ENCODE measurements at regions not wholly inside any gene's neighbourhood (a gene's known extent, or its start where the extent isn't known, plus 50 kb on each side); places are given as distances from the start of the nearest gene placed in this dataset.

GRCh38 chr15:69743091-69743490, 290.5 kb downstream of the RPLP1 start:
- H3K36me3 ChIP-seq: no peaks in the 10 kb centered on the region
- H3K27me3 ChIP-seq: no peaks in the 10 kb centered on the region
- no peak overlapping the region for H3K27ac ChIP-seq
- no peaks in the 10 kb centered on the region for H3K9me3 ChIP-seq
- H3K4me3 ChIP-seq: no peak overlapping the region
- intact Hi-C loops (cut with DNase I): no loop called here
- no peak for TF ChIP-seq POLR2AphosphoS5 (IDR thresholded peaks at IDR 0.05; ENCODE audit: insufficient read depth in 1 of 2, low read depth in 1 of 2)
- peaks cover 8% of the 10 kb centered on the region for H3K4me1 ChIP-seq
- DNase-seq (ENCODE audit: extremely low spot score in 2 of 2): no peak

GRCh38 chr15:69744391-69745162, 292.0 kb downstream of the RPLP1 start:
- H3K4me1 ChIP-seq: peaks cover 8% of the 10 kb centered on the region
- intact Hi-C loops (cut with DNase I): loop anchor here (5.0 kb wide), 1 partner anchor 583 kb away; no protein-coding TSS in a partner anchor
- no peaks in the 10 kb centered on the region for H3K27me3 ChIP-seq
- no peaks in the 10 kb centered on the region for H3K9me3 ChIP-seq
- TF ChIP-seq CTCF (IDR thresholded peaks at IDR 0.05) (no peak), POLR2AphosphoS5 (IDR thresholded peaks at IDR 0.05; ENCODE audit: insufficient read depth in 1 of 2, low read depth in 1 of 2) (no peak)
- no peak for DNase-seq (ENCODE audit: extremely low spot score in 2 of 2)
- H3K36me3 ChIP-seq: no peaks in the 10 kb centered on the region
- no peak overlapping the region for H3K27ac ChIP-seq
- no peak overlapping the region for H3K4me3 ChIP-seq

GRCh38 chr15:69747193-69747592, 294.6 kb downstream of the RPLP1 start:
- TF ChIP-seq POLR2A (IDR thresholded peaks at IDR 0.05) (no peak), CTCF (IDR thresholded peaks at IDR 0.05) (no peak), POLR2AphosphoS5 (IDR thresholded peaks at IDR 0.05; ENCODE audit: insufficient read depth in 1 of 2, low read depth in 1 of 2) (no peak)
- intact Hi-C loops (cut with DNase I): loop anchor here (5.0 kb wide), 1 partner anchor 580 kb away; no protein-coding TSS in a partner anchor

GRCh38 chr15:69748131-69748530, 295.5 kb downstream of the RPLP1 start:
- intact Hi-C loops (cut with DNase I): loop anchor here (5.0 kb wide), 1 partner anchor 579 kb away; no protein-coding TSS in a partner anchor
- Histone ChIP-seq H3K4me1 (no peaks in the 10 kb centered on the region), H3K36me3 (no peaks in the 10 kb centered on the region), H3K9me3 (no peaks in the 10 kb centered on the region), H3K4me3 (no peak overlapping the region), H3K27ac (no peak overlapping the region), H3K27me3 (no peaks in the 10 kb centered on the region)
- no peak for TF ChIP-seq CTCF (IDR thresholded peaks at IDR 0.05)
- DNase-seq (ENCODE audit: extremely low spot score in 2 of 2): no peak

More at GRCh38 chr15:69747193-69747592, 294.6 kb downstream of the RPLP1 start:
- no peak overlapping the region for H3K27ac ChIP-seq
- no peaks in the 10 kb centered on the region for H3K27me3 ChIP-seq
- no peaks in the 10 kb centered on the region for H3K9me3 ChIP-seq
- no peaks in the 10 kb centered on the region for H3K36me3 ChIP-seq
- H3K4me1 ChIP-seq: peaks cover 8% of the 10 kb centered on the region
- DNase-seq (ENCODE audit: extremely low spot score in 2 of 2): peak; percentile 65 to 85
- H3K4me3 ChIP-seq: no peak overlapping the region

GRCh38 chr15:69748576-69749185, 296.1 kb downstream of the RPLP1 start:
- no peak overlapping the region for H3K27ac ChIP-seq
- no peak for TF ChIP-seq POLR2A (IDR thresholded peaks at IDR 0.05)
- no peaks in the 10 kb centered on the region for H3K9me3 ChIP-seq
- no peaks in the 10 kb centered on the region for H3K4me1 ChIP-seq
- peak; percentile 22 to 58 for DNase-seq (ENCODE audit: extremely low spot score in 2 of 2)
- intact Hi-C loops (cut with DNase I): loop anchor here (5.0 kb wide), 1 partner anchor 579 kb away; no protein-coding TSS in a partner anchor
- H3K4me3 ChIP-seq: no peak overlapping the region
- no peaks in the 10 kb centered on the region for H3K36me3 ChIP-seq
- no peaks in the 10 kb centered on the region for H3K27me3 ChIP-seq

GRCh38 chr15:69749274-69749673, 296.7 kb downstream of the RPLP1 start:
- Histone ChIP-seq H3K27me3 (no peaks in the 10 kb centered on the region), H3K36me3 (no peaks in the 10 kb centered on the region), H3K4me3 (no peak overlapping the region), H3K4me1 (no peaks in the 10 kb centered on the region), H3K9me3 (no peaks in the 10 kb centered on the region), H3K27ac (no peak overlapping the region)
- TF ChIP-seq POLR2A (IDR thresholded peaks at IDR 0.05): no peak
- TF ChIP-seq CTCF (IDR thresholded peaks at IDR 0.05): no peak
- no peak for TF ChIP-seq POLR2AphosphoS5 (IDR thresholded peaks at IDR 0.05; ENCODE audit: insufficient read depth in 1 of 2, low read depth in 1 of 2)
- intact Hi-C loops (cut with DNase I): loop anchor here (5.0 kb wide), 1 partner anchor 578 kb away; no protein-coding TSS in a partner anchor
- DNase-seq (ENCODE audit: extremely low spot score in 2 of 2): peak; percentile 46 to 72

All from vagina (tissue), 2 donors.